ENCODE measurements at regions not wholly inside any gene's neighbourhood (a gene's known extent, or its start where the extent isn't known, plus 50 kb on each side); places are given as distances from the start of the nearest gene placed in this dataset.

GRCh38 chr4:79088946-79089691 lies 149.9 kb upstream of the PAQR3 start:
- DNase-seq (ENCODE audit: low read depth), result no peak

GRCh38 chr4:79087071-79087470 lies 147.8 kb upstream of the PAQR3 start:
- DNase-seq (ENCODE audit: low read depth), result no peak

- no peak for DNase-seq (ENCODE audit: low read depth)
Observed at GRCh38 chr4:79083406-79084010, 144.3 kb upstream of the PAQR3 start.

GRCh38 chr4:79082997-79083396 lies 143.8 kb upstream of the PAQR3 start:
- DNase-seq (ENCODE audit: low read depth), result no peak

- no peak for DNase-seq (ENCODE audit: low read depth)
Observed at GRCh38 chr4:79081973-79082372, 142.7 kb upstream of the PAQR3 start.

- no peak for DNase-seq (ENCODE audit: low read depth)
Observed at GRCh38 chr4:79078339-79078738, 139.1 kb upstream of the PAQR3 start.

GRCh38 chr4:79074040-79074439 lies 134.8 kb upstream of the PAQR3 start:
- DNase-seq (ENCODE audit: low read depth), result no peak

GRCh38 chr4:79073471-79073870 lies 134.2 kb upstream of the PAQR3 start:
- no peak for DNase-seq (ENCODE audit: low read depth)

- peak; percentile 22 for DNase-seq (ENCODE audit: low read depth)
Observed at GRCh38 chr4:79065262-79065661, 126.0 kb upstream of the PAQR3 start.

GRCh38 chr4:79064806-79065205 lies 125.6 kb upstream of the PAQR3 start:
- no peak for DNase-seq (ENCODE audit: low read depth)

- DNase-seq (ENCODE audit: low read depth), result no peak
Observed at GRCh38 chr4:79059631-79060399, 120.6 kb upstream of the PAQR3 start.

GRCh38 chr4:79057772-79058171 lies 118.5 kb upstream of the PAQR3 start:
- no peak for DNase-seq (ENCODE audit: low read depth)

- no peak for DNase-seq (ENCODE audit: low read depth)
Observed at GRCh38 chr4:79053754-79054153, 114.5 kb upstream of the PAQR3 start.

- DNase-seq (ENCODE audit: low read depth), result no peak
Observed at GRCh38 chr4:79050541-79050880, 111.3 kb upstream of the PAQR3 start.

GRCh38 chr4:79049840-79050540 lies 110.8 kb upstream of the PAQR3 start:
- DNase-seq (ENCODE audit: low read depth), result no peak

- no peak for DNase-seq (ENCODE audit: low read depth)
Observed at GRCh38 chr4:79048878-79049277, 109.6 kb upstream of the PAQR3 start.

- no peak for DNase-seq (ENCODE audit: low read depth)
Observed at GRCh38 chr4:79047316-79047715, 108.1 kb upstream of the PAQR3 start.

GRCh38 chr4:79046016-79046592 lies 106.9 kb upstream of the PAQR3 start:
- no peak for DNase-seq (ENCODE audit: low read depth)

- no peak for DNase-seq (ENCODE audit: low read depth)
Observed at GRCh38 chr4:79044141-79044659, 105.0 kb upstream of the PAQR3 start.

- no peak for DNase-seq (ENCODE audit: low read depth)
Observed at GRCh38 chr4:79043138-79043537, 103.9 kb upstream of the PAQR3 start.

- peak; percentile 31 for DNase-seq (ENCODE audit: low read depth)
Observed at GRCh38 chr4:79042079-79042674, 102.9 kb upstream of the PAQR3 start.
